HG02678 (cell line): ENCODE measurements at regions not wholly inside any gene's neighbourhood (a gene's known extent, or its start where the extent isn't known, plus 50 kb on each side); places are given as distances from the start of the nearest gene placed in this dataset.

Experiments used
- ATAC-seq: cut with Tn5 transposase; IDR thresholded peaks from one replicate; pipeline ENCODE4 v1.9.1; 2021; ENCODE audit warnings: mild to moderate bottlenecking, moderate library complexity; ENCODE audit not compliant: unreplicated experiment

DNA sequence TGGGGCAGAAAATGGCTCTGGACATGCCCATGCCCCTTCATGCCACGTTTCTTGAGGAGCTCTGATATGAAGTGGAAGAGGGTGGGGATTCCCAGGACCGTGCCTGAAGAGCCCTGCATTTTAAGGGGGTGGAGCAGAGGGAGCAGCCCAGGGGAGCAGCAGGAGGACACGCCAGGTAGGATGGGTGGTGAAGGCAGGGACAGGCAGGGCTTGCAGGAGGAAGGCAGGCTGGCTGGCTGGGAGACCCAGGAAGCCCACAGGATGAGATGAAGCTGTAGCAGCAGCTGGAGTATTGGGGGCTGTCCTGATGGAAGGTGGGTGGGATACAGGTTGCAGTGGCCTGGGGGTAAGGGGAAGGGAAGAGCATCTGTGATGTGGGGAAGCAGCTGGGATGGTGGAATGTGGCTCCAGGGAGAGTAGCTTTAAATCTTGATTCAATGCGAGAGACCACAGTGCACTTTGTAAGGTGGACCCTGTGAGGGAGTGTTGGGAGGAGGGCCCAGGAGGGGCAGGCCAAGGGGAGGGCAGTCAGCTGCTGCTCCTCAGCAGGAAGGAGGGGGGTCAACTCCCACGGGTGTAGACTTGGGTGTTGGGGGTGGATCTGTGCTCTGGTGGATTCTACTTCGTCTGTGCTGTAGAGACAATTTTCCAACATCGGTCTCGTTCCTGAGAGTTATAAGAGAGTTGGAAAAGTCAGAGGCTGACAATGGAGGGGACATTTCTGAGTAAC, 242.6 kb upstream of the IRX4 start:
- ATAC-seq, result no peak

DNA sequence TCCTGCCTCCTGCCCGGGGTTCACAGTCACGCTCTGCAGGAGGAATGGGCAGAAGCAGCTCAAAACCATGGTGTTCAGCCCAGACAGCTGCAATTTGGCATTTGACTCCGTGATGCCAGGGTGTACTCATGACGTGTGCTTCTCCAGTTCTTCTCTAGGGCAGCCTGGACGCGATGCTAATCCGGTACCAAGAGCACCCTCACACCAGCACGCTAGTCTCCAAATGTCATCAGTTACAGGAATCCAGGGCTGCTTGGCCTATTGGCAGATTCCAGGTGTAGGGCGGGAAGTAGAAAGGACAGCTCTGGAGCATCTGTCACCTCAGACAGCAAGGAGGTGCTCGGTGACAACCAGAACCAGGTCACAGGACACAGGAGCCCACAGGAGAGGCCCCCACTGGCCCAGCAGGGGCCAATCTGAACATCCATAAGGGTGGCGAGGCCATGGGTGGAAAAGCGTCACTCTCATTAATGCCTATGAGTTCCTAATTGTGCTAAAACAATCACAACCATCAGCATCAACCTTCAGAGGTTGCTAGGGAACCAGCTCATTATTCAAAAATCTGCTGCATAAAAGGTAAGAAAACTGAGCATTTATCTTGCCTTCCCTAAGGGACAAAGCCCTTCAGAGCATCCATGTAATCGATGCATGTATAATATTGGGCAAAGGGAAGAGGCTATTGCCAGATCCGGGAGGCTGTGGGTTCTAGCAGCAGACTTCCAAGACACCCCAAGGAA, 241.9 kb upstream of the IRX4 start:
- ATAC-seq, result no peak

DNA sequence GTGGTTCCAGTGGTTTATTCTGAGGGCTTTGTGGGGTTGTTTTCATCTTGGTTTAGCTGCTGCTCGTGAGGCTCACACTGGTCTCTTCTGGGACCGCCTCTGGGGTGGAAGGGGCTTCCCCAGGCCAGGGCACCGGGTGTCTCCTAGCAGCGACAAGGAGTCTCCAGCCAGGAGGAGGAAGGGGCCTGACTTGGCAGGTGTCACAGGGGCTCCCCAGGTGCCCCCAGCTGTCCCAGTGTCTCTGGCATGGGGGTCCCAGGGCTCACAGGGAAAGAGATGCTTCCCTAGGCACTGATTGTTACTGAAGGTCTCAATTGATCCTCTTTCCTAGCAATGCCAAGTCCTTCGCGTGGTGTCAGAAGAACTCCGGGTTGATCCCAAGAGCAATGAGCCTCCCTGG, 241.1 kb upstream of the IRX4 start:
- no peak for ATAC-seq

DNA sequence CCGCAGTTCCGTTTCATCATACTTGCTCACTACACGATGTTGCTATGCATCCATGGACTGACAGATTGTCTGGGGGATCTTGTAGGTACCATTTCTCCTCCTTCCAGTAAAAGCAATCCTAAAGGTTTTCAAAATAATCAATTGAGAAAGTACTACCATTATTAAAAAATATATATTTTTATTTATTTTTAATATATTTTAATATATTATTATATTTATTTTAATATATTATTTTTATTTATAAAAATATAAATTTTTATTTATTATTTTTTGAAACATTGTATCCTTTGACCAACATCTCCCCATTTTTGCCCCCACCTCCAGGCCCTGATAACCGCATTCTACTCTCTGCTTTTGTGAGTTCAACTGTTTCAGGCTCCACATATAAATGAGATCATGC, 237.6 kb upstream of the IRX4 start:
- no peak for ATAC-seq

DNA sequence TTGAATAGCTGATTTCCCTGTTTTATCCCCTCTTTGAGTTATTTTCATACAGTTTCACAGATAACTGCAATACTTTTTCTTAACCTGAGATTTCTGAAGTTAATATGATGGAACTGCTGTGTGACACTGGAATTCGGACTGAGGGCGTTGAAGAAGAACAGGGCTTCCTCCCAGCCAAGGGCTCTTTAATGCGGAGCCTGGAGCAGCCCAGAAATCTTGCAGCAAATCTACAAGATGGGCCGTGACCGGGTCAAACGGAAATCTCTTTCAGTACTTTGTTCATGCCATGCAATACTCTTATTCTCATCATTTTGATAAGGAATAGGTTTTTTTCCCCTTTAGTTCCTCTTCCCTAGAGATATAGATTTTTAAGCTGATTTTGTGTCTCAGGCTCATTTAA, 236.8 kb upstream of the IRX4 start:
- no peak for ATAC-seq

DNA sequence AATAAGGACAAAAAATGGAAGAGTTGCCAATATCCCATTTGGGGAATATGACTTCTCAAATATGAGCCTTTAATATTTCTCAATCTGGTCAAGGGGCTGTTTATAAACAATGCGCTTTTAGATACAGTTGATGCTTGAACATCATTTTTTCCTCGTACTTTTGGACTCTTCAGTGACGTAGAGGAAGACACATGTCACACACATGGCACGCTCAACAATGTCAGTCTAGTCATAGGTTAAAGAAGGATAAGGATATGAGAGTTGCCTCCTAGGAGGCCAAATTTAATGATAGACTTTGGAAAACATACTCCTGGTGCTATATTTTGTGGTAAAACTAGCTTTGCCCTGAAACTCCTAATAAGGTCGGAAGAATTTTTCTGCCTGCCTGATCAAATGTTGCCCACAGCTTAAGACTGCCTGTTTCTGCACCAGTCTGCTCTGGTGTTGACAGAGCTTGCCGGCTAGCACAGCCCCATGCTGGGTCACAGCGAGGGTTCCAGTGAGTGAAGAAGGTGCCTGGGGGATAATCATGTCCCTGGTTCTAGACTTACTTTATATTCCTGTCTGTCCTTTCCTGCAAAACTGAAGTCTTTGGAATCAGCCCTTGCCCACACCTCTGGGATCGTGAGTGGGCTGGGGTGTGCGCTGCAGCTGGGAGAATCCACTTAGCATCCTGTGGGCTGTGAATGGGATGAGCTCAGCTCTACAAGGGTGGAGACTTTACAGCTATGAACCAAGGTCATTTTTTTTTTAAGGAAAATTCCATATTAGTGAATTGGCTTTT, 230.8 kb upstream of the IRX4 start:
- ATAC-seq, result no peak

DNA sequence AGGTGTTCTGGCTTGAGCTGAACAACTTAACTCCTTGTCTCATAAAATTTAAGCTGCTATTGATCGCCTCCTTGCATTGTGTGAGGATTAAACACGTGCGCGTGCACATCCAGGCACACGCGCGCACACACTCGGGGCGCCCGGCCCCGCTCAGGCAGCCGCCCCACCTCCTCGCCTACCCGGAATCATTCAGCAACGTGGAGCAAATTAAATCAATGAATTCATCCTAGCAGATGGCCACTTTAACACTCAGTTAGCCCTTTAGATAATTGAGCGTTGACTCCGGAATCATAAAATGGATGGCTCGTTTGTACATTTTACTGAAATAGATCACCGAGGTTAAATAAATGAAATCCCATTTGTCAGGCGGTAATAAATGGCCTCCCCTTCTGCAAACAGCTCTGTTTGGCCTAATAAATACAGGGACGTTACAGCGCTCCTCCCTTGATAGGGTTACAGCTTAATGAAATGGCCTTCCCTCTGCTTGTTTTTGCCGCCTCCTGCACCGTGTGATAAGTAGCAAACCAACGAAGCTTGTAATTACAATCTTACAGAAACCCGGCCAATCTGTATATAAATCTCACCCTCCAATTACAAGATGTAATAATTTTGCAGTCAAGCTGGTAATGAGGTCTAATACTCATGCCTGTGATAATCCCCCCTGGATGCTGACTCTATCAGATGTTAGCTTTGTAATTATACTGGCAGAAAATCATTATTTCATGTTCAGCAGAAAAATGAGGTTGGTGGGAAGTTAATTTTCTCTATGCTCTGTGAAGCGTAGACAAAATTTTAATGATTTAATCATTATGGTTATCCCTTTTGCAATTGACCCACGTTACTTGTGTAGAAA, 229.7 kb upstream of the IRX4 start:
- ATAC-seq, result no peak

DNA sequence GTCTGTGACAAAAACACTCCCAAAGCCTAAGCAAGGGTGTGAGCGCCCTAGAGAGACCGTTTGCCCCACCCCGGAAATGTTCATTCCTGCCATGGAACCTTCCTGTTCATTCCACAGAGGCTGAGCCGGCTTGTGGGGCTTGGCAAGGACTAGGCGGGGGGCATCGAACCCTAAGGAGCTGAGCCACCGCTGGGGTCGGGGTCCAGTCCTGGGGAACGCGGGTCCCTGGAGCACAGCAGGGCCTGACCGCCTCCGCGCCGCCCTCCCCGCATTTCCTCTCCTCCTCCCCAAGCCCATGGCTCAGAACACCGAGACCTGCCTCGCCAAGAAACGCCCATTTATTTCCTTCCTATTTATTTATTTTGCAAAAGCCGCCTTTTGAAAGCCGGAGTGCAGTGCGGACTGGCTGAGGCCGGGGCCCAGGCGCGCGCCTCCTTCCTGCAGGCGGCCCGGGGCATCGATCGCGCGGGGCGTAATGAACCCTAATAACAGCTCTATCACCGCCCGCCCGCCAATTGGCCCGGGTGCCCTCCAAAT, 228.9 kb upstream of the IRX4 start:
- ATAC-seq, result no peak

DNA sequence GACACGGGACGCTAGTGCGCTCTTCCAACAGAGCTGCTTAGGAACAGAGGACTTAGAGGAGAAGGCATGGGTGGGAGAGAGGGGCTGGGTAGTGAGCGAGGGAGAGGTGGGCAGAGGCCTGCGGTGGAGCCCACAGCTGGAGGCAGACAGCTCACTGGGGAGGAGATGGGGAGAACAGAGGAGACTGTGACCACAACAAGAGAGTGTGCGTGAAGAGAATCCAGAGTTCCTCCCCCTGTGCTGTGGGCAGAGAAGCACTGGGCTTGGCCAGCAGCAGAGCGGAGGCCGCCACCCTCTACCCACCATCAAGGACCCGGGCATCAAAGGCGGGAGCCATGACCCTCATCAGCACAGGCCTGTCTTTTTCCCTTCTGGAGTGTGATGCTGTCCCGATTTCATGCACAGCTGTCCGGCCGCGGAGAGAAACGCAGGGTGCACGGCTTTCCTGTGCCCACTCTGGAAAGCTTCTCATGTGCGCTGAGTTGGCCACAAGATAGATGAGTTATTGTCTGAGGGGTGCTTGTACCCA, 228.3 kb upstream of the IRX4 start:
- no peak for ATAC-seq

DNA sequence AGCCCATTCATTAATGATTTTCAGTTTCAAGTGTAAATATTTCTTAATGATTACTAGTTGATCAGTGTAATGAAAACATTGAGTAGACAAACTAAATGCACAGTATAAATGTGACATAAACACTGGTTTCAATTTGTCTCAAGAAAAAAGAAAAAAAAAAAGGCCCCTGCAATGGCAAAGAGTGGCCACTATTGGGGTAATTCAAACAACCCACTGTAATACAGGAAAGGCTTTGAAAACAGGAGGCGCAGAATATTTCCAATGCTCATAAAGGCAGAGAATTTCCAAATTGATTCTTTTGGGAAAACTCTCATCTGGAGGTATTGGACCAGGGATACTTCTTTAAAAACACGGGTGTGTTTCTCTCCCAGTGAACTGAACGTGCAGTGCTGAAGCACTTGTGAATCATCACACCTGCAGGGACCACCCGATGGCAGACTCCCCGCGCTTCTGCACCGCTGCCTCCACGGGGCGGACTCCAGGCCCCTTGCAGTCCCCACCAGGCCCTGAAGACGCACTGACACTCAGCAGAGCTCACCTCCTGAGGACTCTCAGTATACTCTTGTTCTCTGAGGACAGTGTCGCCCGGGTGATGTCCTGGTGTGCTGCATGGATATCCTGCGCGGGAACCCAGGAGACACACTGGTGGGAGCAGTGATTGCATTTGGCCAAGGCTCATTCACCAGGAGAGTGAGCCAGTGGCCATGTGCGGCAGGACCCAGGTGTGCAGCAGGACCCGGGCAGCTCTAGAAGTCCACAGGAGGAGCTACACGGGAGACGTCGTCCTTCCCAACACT, 227.6 kb upstream of the IRX4 start:
- no peak for ATAC-seq

DNA sequence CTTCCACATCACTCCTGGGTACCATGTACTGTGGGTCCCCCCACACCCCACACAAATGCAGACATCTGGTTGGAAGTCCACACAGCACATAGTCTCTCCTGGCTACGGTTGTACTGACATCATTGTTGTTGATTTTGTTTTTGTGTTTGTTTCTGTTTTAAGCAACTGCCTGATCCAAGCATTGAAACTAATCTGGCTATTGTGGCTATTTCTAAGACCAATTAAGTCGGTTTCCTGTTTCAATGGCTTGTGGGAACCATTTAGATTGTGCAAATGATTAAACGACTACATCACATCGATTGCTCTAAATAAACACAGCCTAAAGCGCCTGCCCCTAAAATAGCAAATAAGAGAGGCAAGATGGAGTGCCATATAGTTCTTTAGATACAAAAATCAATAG, 226.8 kb upstream of the IRX4 start:
- ATAC-seq, result no peak

DNA sequence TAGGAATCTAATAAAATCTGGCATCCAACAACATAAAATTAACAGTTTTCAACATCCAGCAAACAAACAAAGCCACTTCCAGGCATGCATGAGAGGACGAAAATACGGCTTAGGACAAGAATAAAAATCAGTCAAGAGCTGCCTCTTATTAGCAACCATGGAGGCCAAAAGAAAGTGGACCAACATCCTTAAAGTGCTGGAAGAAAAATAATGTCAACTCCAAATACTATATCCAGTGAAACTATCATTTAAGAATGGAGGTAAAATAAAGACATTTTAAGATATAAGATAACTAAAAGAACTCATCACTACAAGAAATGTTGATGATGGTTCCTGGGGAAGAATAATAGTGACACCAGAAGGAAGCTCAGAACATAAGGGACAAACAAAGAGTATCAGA, 224.0 kb upstream of the IRX4 start:
- ATAC-seq, result no peak

DNA sequence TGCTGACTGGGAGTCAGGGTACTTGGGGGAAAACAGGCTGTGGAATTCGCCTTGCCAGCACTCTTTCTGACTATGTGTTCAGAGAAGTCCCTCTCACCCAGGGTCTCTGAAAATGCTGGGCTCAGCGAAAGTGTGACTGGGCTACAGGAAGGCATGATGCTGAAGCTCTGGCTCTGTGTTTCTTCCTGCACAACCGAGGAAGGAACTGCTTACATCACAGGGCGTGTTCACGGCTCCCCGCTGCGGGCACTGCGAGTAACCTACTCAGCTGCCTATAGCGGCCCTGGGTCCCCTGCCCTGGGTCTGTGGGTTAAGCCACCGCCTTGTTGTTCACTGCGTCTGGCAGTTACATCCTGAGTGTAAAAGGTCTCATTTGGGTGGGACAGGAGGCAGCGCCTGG, 222.4 kb upstream of the IRX4 start:
- no peak for ATAC-seq

DNA sequence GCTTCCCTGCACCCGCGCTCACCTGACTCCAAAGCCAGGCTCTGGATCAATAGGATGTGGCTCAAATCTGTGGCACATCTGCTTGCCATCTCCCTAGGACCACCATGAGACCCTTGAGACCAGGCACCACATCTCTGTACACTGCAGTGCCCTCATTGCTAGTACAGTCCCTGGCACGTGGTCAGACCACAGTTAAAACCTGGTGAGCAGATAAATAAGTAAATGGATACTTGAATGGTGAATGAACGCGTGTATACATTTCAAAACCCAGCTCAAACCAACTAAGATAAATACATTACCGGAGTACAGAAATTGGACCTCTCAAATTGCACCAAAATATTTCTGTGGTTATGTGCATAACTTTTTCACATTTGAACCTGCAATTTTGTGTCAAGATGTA, 221.2 kb upstream of the IRX4 start:
- ATAC-seq, result no peak

DNA sequence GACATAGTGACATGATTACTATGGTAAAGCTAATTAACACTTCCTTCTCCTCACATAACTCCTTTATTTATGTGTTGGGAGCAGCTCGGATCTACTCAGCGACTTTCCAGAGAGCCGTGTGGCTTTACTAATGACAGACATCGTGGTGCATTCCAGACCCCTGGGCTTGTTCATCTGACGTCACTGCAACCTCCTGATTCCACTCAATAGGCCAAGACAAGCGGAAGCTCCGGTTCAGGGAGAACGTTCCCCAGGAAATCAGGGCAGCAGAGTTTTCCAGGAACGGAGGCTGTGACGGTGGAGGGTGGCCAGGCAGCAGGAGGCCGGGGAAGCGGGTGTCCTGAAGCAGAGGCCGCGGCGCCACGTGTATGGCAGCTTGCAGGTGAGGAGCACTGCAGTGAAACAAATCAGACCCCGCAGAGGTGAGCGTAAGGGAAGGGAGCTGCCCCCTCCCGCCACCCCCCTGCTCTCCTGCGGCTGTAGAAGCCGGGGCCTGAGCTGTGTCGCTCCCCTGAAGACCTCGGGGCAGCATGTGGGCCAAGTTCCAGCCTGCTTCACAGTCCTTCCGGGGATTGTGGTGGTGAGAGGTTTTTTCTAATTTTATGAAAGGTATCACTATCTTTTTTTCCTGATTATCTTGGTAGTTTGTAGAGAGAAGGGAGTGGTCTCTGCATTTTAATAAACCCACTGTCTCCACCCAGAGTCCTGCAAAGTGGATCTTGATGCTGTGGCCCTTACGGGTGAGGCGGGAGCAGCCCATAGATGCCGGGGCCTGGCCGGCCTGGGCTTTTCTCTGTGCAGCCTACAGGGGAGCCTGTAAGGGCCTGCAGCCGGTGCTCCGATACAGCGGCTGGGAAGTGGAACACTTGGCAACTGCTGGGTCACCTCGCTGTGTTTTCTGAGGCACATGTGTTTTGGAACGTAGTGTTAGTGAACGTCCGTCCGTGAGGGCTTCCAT, 220.4 kb upstream of the IRX4 start:
- no peak for ATAC-seq

DNA sequence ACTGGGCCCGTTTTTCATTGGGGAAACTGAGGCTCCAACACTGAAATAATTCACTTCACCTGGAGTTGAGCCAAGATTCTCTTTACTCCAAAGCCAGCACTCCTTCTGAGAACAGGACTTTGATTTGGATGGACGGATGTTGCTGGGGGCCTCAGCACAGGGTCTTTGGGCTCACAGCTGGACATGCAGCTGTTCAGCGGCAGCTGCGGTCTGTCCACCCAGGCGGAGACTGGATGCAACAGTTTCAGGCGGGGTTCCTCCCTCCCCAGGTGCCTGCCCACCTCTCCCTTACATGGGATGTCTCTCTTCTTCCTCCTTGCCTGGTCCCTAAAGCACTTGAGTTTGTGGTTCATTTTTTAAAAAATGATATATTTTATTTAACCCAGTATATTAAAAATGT, 219.0 kb upstream of the IRX4 start:
- ATAC-seq, result no peak

DNA sequence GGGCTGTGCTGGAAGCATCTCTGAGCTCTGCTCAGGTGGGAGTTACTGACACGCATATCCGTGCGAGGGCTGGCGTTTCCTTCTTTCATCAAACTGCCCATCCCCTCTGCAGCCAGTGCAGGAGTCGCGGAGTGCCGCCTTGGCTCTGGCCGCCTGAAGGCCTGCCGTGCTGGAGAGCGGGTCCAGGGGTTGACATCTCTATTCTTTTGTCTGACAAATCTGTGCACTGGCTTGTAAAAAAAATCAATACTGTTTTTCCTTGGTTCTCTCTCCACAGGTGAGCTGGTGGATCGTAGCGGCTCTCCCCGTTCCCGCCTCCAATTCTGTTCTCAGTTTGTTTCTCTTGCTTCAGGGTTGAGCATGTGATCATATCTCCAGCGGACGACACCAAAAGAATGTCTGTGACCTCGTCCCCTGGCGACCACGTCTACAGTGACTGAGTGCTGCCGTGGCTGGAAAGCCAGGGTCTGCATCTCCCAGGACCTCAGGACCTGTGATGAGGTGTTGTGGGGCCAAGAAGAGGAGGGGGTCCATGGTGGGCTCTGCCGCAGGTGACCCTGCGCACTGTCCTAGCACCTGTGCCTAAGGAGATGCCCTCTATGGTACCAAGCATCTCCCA, 214.3 kb upstream of the IRX4 start:
- no peak for ATAC-seq

DNA sequence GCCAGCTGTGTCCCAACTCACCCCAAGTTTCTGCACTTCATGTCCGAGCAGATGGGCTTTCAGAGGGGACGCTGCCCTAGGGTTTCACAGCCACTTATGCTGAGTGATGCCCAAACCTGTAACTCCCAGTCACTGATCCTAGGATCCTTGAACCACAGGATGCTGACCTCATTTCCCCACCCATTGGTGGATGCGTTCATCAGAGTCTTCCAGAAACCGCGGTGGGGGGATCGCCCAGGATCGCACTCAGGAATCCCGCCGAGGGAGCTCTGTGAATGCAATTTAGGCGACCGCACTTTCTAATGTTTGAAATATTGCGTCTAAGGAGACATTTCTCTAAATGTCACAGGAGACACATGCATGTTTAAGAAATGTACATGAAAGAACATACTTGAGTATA, 212.3 kb upstream of the IRX4 start:
- no peak for ATAC-seq
